SK-N-SH (cell line): ENCODE measurements at regions not wholly inside any gene's neighbourhood (a gene's known extent, or its start where the extent isn't known, plus 50 kb on each side); places are given as distances from the start of the nearest gene placed in this dataset.

Source experiments
- CTCF ChIA-PET: fragments of 300-600, 350-600 bp; formaldehyde crosslinking; extraction: SDS; loops from one replicate; lab custom pipeline; 2021; lab: Yijun Ruan, JAX
- POLR2A ChIA-PET: fragments of 350-600 bp; sonication (Branson Sonifier 250); formaldehyde crosslinking; extraction: SDS; loops from one replicate; lab custom pipeline; 2020; ENCODE audit warnings: antibody characterized with exemption, inconsistent platforms; lab: Yijun Ruan, JAX
- DNase-seq: peaks from one replicate; pipeline ENCODE4 v3.0.0; 2012
- H2AFZ ChIP-seq: fragments of 200-600 bp; sonication (generic); 2 replicates; pipeline ENCODE4 v1.8.1; 2016; ENCODE audit warnings: antibody characterized with exemption, mild to moderate bottlenecking, low read depth
- H3F3A ChIP-seq: fragments of 200-600 bp; sonication (generic); replicated peaks from 2 replicates; pipeline ENCODE3; 2016; ENCODE audit warnings: antibody characterized with exemption, mild to moderate bottlenecking; ENCODE audit not compliant: insufficient read depth
- H3K27ac ChIP-seq, 2 experiments: fragments of 200-500 bp in 1 of 2; fragments of 200-600 bp in 1 of 2; sonication (Bioruptor generic) in 1 of 2; sonication (generic), shearing (Covaris generic) in 1 of 2; 2 replicates each; pipeline versions ENCODE4 v1.5.1 to v1.6.1; 2014 to 2016; ENCODE audit warnings: low read depth in 2 of 2, inconsistent platforms in 1 of 2, low read length in 1 of 2, mild to moderate bottlenecking in 1 of 2, mixed read lengths in 1 of 2
- H3K27me3 ChIP-seq: fragments of 200-600 bp; sonication (generic), shearing (Covaris generic); 2 replicates; pipeline ENCODE4 v1.6.1; 2016; ENCODE audit warnings: mixed run types; ENCODE audit not compliant: insufficient read depth
- H3K36me3 ChIP-seq, 2 experiments: fragments of 200-500 bp in 1 of 2; fragments of 200-600 bp in 1 of 2; sonication (Bioruptor generic) in 1 of 2; sonication (generic) in 1 of 2; replicated peaks in 1 of 2; 2 replicates each; pipeline versions ENCODE3 to v1.5.1; 2014 to 2016; ENCODE audit warnings: low read length in 1 of 2, mild to moderate bottlenecking in 1 of 2; ENCODE audit not compliant: insufficient read depth in 2 of 2, control insufficient read depth in 1 of 2
- H3K4me1 ChIP-seq, 2 experiments: fragments of 200-500 bp in 1 of 2; fragments of 200-600 bp in 1 of 2; sonication (Bioruptor generic) in 1 of 2; sonication (generic), shearing (Covaris generic) in 1 of 2; 2 replicates each; pipeline versions ENCODE4 v1.5.1 to v1.6.1; 2014 to 2016; ENCODE audit warnings: low read depth in 1 of 2, low read length in 1 of 2, mixed run types in 1 of 2; ENCODE audit not compliant: insufficient read depth in 2 of 2, control insufficient read depth in 1 of 2
- H3K4me2 ChIP-seq: fragments of 200-600 bp; sonication (generic), shearing (Covaris generic); 2 replicates; pipeline ENCODE4 v1.6.1; 2017; ENCODE audit warnings: mixed run types
- H3K4me3 ChIP-seq, 2 experiments: fragments of 200-500 bp in 1 of 2; fragments of 200-600 bp in 1 of 2; sonication (Bioruptor generic) in 1 of 2; sonication (generic), shearing (Covaris generic) in 1 of 2; 2 replicates each; pipeline versions ENCODE4 v1.5.1 to v1.8.1; 2014 to 2016; ENCODE audit warnings: low read depth in 2 of 2, inconsistent platforms in 1 of 2, low read length in 1 of 2, mild to moderate bottlenecking in 1 of 2, mixed read lengths in 1 of 2, moderate library complexity in 1 of 2
- H3K79me2 ChIP-seq: fragments of 200-600 bp; sonication (generic); 2 replicates; pipeline ENCODE4 v1.8.1; 2017; ENCODE audit warnings: mild to moderate bottlenecking; ENCODE audit not compliant: insufficient read depth
- H3K9ac ChIP-seq: fragments of 200-600 bp; sonication (generic); 2 replicates; pipeline ENCODE4 v1.6.1; 2017; ENCODE audit warnings: mixed run types
- H3K9me2 ChIP-seq: fragments of 200-600 bp; sonication (generic); 2 replicates; pipeline ENCODE4 v1.6.1; 2017; ENCODE audit warnings: mixed run types
- H3K9me3 ChIP-seq: fragments of 200-600 bp; sonication (generic); 2 replicates; pipeline ENCODE4 v1.6.1; 2017; ENCODE audit warnings: mixed run types, mild to moderate bottlenecking, moderate library complexity
- H4K20me1 ChIP-seq: fragments of 200-600 bp; sonication (generic); 2 replicates; pipeline ENCODE4 v1.6.1; 2017; ENCODE audit warnings: mild to moderate bottlenecking, mixed run types; ENCODE audit not compliant: insufficient read depth
- CHD2 ChIP-seq: fragments of 150-350 bp; IDR thresholded peaks from 2 replicates; pipeline ENCODE4 v1.6.1; 2018; ENCODE audit warnings: low read length; ENCODE audit not compliant: partially characterized antibody
- EZH2phosphoT487 ChIP-seq: fragments of 200-600 bp; sonication (generic); IDR thresholded peaks from 2 replicates; pipeline ENCODE4 v1.6.1; 2017; ENCODE audit warnings: low read depth, mixed run types, mild to moderate bottlenecking, antibody characterized with exemption, moderate library complexity, borderline replicate concordance
- FOSL2 ChIP-seq: IDR thresholded peaks from 2 replicates; pipeline ENCODE4 v1.4.0; 2012; ENCODE audit warnings: low read depth, mild to moderate bottlenecking, moderate library complexity, borderline replicate concordance
- FOXM1 ChIP-seq: IDR thresholded peaks from 2 replicates; pipeline ENCODE4 v1.4.0; 2012; ENCODE audit warnings: low read depth, mild to moderate bottlenecking
- GATA2 ChIP-seq: sonication (generic); formaldehyde crosslinking; IDR thresholded peaks from 2 replicates; pipeline ENCODE4 v1.5.0; 2020; ENCODE audit warnings: mild to moderate bottlenecking, missing genetic modification reagents
- MEF2A ChIP-seq: IDR thresholded peaks from 2 replicates; pipeline ENCODE4 v1.4.0; 2012; ENCODE audit warnings: low read depth, borderline replicate concordance
- NFIC ChIP-seq: IDR thresholded peaks from 2 replicates; pipeline ENCODE4 v1.4.0; 2012; ENCODE audit warnings: borderline replicate concordance
- RAD21 ChIP-seq: IDR thresholded peaks from 2 replicates; pipeline ENCODE4 v1.6.1; 2012; ENCODE audit warnings: mild to moderate bottlenecking, low read length
- RFX5 ChIP-seq: IDR thresholded peaks from 2 replicates; pipeline ENCODE4 v1.6.1; 2012; ENCODE audit warnings: mild to moderate bottlenecking, improper control_type of control experiment, low read length
- RXRA ChIP-seq: IDR thresholded peaks from 2 replicates; pipeline ENCODE4 v1.4.0; 2012; ENCODE audit warnings: low read depth, mild to moderate bottlenecking, borderline replicate concordance
- SIN3A ChIP-seq: IDR thresholded peaks from 2 replicates; pipeline ENCODE4 v1.6.1; 2012; ENCODE audit warnings: low read depth, mild to moderate bottlenecking, low read length, moderate library complexity, borderline replicate concordance
- TCF12 ChIP-seq: IDR thresholded peaks from 2 replicates; pipeline ENCODE4 v1.4.0; 2012
- TEAD4 ChIP-seq: IDR thresholded peaks from 2 replicates; pipeline ENCODE4 v1.4.0; 2012; ENCODE audit warnings: mild to moderate bottlenecking, borderline replicate concordance; ENCODE audit not compliant: insufficient read depth
- WGBS: methylation state at CpG from one replicate; pipeline ENCODE4 v1.1.6; 2017; ENCODE audit warnings: low lambda C conversion rate; 5-methylcytosine and 5-hydroxymethylcytosine counted together
- TF ChIP-seq, protein P1 (sequence below): fragments of 150-350 bp; IDR thresholded peaks from 2 replicates; pipeline ENCODE4 v1.6.1; 2017; ENCODE audit warnings: antibody characterized with exemption, low read length, low read depth, borderline replicate concordance
- TF ChIP-seq, protein P2 (sequence below): fragments of 200-600 bp; sonication (generic); IDR thresholded peaks from 2 replicates; pipeline ENCODE4 v1.6.1; 2017; ENCODE audit warnings: antibody characterized with exemption, mild to moderate bottlenecking, moderate library complexity
- TF ChIP-seq, protein P3 (sequence below): IDR thresholded peaks from 2 replicates; pipeline ENCODE4 v1.6.1; 2012; ENCODE audit warnings: mild to moderate bottlenecking, low read depth, low read length, moderate library complexity

DNA sequence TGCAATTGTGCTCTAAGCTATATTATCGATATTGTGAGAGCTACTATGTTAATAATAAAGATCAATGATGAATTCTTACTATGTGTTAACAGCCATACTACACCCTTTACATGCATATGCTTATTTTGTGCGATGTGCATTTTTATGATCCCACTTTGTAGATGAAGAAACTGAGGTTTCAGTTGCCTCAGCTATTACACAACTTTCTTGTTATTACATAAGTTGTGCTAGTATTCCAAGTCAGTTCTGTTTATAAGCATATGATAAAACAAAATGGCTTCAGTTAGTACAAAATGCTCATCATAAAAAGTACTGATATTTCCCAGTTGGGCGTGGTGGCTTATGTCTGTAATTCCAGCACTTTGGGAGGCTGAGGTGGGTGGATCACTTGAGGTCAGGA lies 471.5 kb upstream of the DCN start:
- CTCF ChIA-PET: no interaction called here
- Histone ChIP-seq H3K4me1 (no peaks in the 10 kb centered on the region), H3K4me3 (no peak overlapping the region), H3K9me3 (no peaks in the 10 kb centered on the region), H3K27me3 (no peaks in the 10 kb centered on the region), H3K27ac (no peak overlapping the region), H3K9ac (no peak overlapping the region), H3K79me2 (no peaks in the 10 kb centered on the region), H3K4me2 (no peak overlapping the region), H3F3A (no peaks in the 10 kb centered on the region), H2AFZ (no peak overlapping the region), H4K20me1 (no peaks in the 10 kb centered on the region), H3K9me2 (no peaks in the 10 kb centered on the region; the same call in 1 of the 2 replicates), H3K36me3 (no peaks in the 10 kb centered on the region)
- DNase-seq: no peak
- POLR2A ChIA-PET: no interaction called here
- TF ChIP-seq GATA2: no peak
- no peak for TF ChIP-seq RAD21
- no peak for TF ChIP-seq FOSL2
- TF ChIP-seq MEF2A: no peak
- TF ChIP-seq FOXM1: no peak
- TF ChIP-seq RFX5: no peak
- TF ChIP-seq EZH2phosphoT487: no peak
- no peak for TF ChIP-seq CHD2
- TF ChIP-seq SIN3A: no peak
- no peak for TF ChIP-seq RXRA
- 38% methylated on average over 3 of the region's 3 CpGs for WGBS

DNA sequence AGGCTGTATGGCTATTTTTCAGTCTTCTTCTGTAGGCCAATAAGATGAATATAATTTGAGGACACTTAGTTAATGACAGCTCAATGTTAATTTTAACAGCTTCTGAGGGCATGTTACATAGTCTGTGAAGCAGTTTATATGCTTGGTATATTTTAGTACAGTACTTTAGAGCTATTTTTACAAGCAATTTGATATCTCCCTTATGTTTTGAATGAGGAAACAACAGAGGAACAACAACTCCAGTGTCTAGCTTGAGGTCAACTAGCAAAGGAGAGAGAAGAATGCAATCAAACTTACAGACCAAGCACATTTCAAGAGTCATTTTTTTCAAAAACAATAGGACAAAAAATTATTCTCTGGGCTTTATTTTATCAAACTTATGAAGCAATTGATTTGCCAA lies 469.1 kb upstream of the DCN start:
- H3K79me2 ChIP-seq: no peaks in the 10 kb centered on the region
- H4K20me1 ChIP-seq: no peaks in the 10 kb centered on the region
- H3K27me3 ChIP-seq: no peaks in the 10 kb centered on the region
- no peak for TF ChIP-seq TEAD4
- no peak for TF ChIP-seq FOXM1
- TF ChIP-seq TCF12: no peak
- TF ChIP-seq, protein P1, sequence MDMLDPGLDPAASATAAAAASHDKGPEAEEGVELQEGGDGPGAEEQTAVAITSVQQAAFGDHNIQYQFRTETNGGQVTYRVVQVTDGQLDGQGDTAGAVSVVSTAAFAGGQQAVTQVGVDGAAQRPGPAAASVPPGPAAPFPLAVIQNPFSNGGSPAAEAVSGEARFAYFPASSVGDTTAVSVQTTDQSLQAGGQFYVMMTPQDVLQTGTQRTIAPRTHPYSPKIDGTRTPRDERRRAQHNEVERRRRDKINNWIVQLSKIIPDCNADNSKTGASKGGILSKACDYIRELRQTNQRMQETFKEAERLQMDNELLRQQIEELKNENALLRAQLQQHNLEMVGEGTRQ: no peak
- TF ChIP-seq, protein P2, sequence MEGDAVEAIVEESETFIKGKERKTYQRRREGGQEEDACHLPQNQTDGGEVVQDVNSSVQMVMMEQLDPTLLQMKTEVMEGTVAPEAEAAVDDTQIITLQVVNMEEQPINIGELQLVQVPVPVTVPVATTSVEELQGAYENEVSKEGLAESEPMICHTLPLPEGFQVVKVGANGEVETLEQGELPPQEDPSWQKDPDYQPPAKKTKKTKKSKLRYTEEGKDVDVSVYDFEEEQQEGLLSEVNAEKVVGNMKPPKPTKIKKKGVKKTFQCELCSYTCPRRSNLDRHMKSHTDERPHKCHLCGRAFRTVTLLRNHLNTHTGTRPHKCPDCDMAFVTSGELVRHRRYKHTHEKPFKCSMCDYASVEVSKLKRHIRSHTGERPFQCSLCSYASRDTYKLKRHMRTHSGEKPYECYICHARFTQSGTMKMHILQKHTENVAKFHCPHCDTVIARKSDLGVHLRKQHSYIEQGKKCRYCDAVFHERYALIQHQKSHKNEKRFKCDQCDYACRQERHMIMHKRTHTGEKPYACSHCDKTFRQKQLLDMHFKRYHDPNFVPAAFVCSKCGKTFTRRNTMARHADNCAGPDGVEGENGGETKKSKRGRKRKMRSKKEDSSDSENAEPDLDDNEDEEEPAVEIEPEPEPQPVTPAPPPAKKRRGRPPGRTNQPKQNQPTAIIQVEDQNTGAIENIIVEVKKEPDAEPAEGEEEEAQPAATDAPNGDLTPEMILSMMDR: no peak
- TF ChIP-seq, protein P3, sequence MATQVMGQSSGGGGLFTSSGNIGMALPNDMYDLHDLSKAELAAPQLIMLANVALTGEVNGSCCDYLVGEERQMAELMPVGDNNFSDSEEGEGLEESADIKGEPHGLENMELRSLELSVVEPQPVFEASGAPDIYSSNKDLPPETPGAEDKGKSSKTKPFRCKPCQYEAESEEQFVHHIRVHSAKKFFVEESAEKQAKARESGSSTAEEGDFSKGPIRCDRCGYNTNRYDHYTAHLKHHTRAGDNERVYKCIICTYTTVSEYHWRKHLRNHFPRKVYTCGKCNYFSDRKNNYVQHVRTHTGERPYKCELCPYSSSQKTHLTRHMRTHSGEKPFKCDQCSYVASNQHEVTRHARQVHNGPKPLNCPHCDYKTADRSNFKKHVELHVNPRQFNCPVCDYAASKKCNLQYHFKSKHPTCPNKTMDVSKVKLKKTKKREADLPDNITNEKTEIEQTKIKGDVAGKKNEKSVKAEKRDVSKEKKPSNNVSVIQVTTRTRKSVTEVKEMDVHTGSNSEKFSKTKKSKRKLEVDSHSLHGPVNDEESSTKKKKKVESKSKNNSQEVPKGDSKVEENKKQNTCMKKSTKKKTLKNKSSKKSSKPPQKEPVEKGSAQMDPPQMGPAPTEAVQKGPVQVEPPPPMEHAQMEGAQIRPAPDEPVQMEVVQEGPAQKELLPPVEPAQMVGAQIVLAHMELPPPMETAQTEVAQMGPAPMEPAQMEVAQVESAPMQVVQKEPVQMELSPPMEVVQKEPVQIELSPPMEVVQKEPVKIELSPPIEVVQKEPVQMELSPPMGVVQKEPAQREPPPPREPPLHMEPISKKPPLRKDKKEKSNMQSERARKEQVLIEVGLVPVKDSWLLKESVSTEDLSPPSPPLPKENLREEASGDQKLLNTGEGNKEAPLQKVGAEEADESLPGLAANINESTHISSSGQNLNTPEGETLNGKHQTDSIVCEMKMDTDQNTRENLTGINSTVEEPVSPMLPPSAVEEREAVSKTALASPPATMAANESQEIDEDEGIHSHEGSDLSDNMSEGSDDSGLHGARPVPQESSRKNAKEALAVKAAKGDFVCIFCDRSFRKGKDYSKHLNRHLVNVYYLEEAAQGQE: no peak
- TF ChIP-seq NFIC: no peak
- POLR2A ChIA-PET: no interaction called here
- no peaks in the 10 kb centered on the region for H3K4me1 ChIP-seq
- no peak overlapping the region for H3K4me3 ChIP-seq
- no peak overlapping the region for H3K4me2 ChIP-seq
- no peak for DNase-seq
- no peaks in the 10 kb centered on the region; the same call in 1 of the 2 replicates for H3K9me2 ChIP-seq
- CTCF ChIA-PET: interaction anchor here (1.3 to 1.7 kb wide), 2 partner anchors 25 to 270 kb away, joined by 3 read pairs; no protein-coding TSS in a partner anchor
- no peak overlapping the region for H3K9ac ChIP-seq
- no peak overlapping the region for H3K27ac ChIP-seq
- no peaks in the 10 kb centered on the region for H3K36me3 ChIP-seq
- H2AFZ ChIP-seq: no peak overlapping the region
- H3F3A ChIP-seq: no peaks in the 10 kb centered on the region
- H3K9me3 ChIP-seq: no peaks in the 10 kb centered on the region
